Stimulated activated naive B cell treated with anti-CD40 and anti-IgM and Interleukin-4, amounts not matched to agents 10 μg/mL and 1 μg/mL and 100 μg/mL, for 72 hours (primary cell): ENCODE measurements at regions not wholly inside any gene's neighbourhood (a gene's known extent, or its start where the extent isn't known, plus 50 kb on each side); places are given as distances from the start of the nearest gene placed in this dataset.
"Not testable (repeated sequence)": the region's sequence is repeated elsewhere in the genome, so short reads cannot be mapped to it uniquely, and the experiment has no call there.

ENCODE experiments used
- ATAC-seq, 2 donors: fragments of 150-1000 bp; cut with Tn5 transposase; replicated peaks; 2 replicates each; pipeline ENCODE4 v1.10.0; 2021; ENCODE audit warnings: moderate library complexity in 1 of 2
- DNase-seq: peaks from one replicate; pipeline ENCODE4 v3.0.0; 2021
- H3K27ac Mint-ChIP-seq: one replicate; pipeline ENCODE4 v1.8.0; 2022; ENCODE audit warnings: mild to moderate bottlenecking, mixed read lengths
- H3K27me3 Mint-ChIP-seq, 2 donors: one replicate each; pipeline ENCODE4 v1.8.0; 2022; ENCODE audit warnings: mixed read lengths in 2 of 2
- H3K36me3 Mint-ChIP-seq, 2 donors: one replicate each; pipeline ENCODE4 v1.8.0; 2022; ENCODE audit warnings: mixed read lengths in 2 of 2, mild to moderate bottlenecking in 1 of 2
- H3K4me1 Mint-ChIP-seq, 2 donors: one replicate each; pipeline ENCODE4 v1.8.0; 2022; ENCODE audit warnings: mixed read lengths in 2 of 2, mild to moderate bottlenecking in 1 of 2
- H3K4me3 Mint-ChIP-seq, 2 donors: one replicate each; pipeline ENCODE4 v1.8.0; 2022; ENCODE audit warnings: mild to moderate bottlenecking in 2 of 2, mixed read lengths in 2 of 2, moderate library complexity in 1 of 2
- H3K9me3 Mint-ChIP-seq, 2 donors: one replicate each; pipeline ENCODE4 v1.8.0; 2022; ENCODE audit warnings: mixed read lengths in 2 of 2, mild to moderate bottlenecking in 1 of 2

- ATAC-seq = no peak
- no peak for DNase-seq
- H3K27ac Mint-ChIP-seq = no peak overlapping the region
These were observed 153.0 kb downstream of the ATOH1 start for GRCh38 chr4:93981594-93981993.

DNA sequence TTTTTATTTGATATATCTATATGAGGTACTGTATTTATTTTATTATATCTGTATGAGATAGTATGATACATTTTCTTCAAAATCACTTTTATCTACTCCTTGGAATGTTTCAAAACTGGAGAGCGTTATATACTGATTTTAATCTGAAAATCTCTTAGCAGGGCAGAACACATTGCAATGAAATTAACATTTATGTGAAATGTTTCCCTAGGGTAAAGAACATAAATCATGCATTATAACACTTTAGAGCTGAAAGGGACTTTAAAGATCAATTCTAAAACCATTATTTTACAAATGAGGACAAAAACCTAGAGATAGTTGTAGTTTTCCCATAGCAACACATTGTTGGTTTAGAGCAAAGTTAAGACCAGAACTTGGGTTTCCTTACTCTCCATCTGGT, 153.7 kb downstream of the ATOH1 start:
- H3K4me1 Mint-ChIP-seq = no peaks in the 10 kb centered on the region
- peaks cover 6 to 7% of the 10 kb centered on the region in 2 donors for H3K9me3 Mint-ChIP-seq
- H3K27me3 Mint-ChIP-seq = no peaks in the 10 kb centered on the region
- H3K4me3 Mint-ChIP-seq = no peak overlapping the region
- no peak overlapping the region for H3K27ac Mint-ChIP-seq
- DNase-seq (no peak), ATAC-seq (no peak)
- H3K36me3 Mint-ChIP-seq = no peaks in the 10 kb centered on the region

More at GRCh38 chr4:93981594-93981993, 153.0 kb downstream of the ATOH1 start:
- Mint-ChIP-seq H3K36me3 (no peaks in the 10 kb centered on the region), H3K4me3 (no peak overlapping the region), H3K9me3 (peaks cover 13% of the 10 kb centered on the region in 2 donors), H3K27me3 (no peaks in the 10 kb centered on the region), H3K4me1 (no peaks in the 10 kb centered on the region)

GRCh38 chr4:93983140-93983539, 154.6 kb downstream of the ATOH1 start:
- H3K4me1 Mint-ChIP-seq = no peaks in the 10 kb centered on the region
- no peaks in the 10 kb centered on the region for H3K36me3 Mint-ChIP-seq
- H3K4me3 Mint-ChIP-seq = no peak overlapping the region
- H3K9me3 Mint-ChIP-seq = peaks cover 4 to 5% of the 10 kb centered on the region in 2 donors
- H3K27ac Mint-ChIP-seq = no peak overlapping the region
- DNase-seq (no peak), ATAC-seq (no peak)
- no peaks in the 10 kb centered on the region for H3K27me3 Mint-ChIP-seq

GRCh38 chr4:93994175-93994994, 165.8 kb downstream of the ATOH1 start:
- Mint-ChIP-seq H3K27ac (no peak overlapping the region), H3K9me3 (no peaks in the 10 kb centered on the region), H3K36me3 (no peaks in the 10 kb centered on the region), H3K4me1 (no peaks in the 10 kb centered on the region), H3K27me3 (no peaks in the 10 kb centered on the region), H3K4me3 (no peak overlapping the region)
- no peak for DNase-seq
- no peak for ATAC-seq

- no peaks in the 10 kb centered on the region for H3K9me3 Mint-ChIP-seq
- H3K36me3 Mint-ChIP-seq = no peaks in the 10 kb centered on the region
- no peak for DNase-seq
- no peak overlapping the region for H3K4me3 Mint-ChIP-seq
- H3K4me1 Mint-ChIP-seq = no peaks in the 10 kb centered on the region
- no peak overlapping the region for H3K27ac Mint-ChIP-seq
- no peak for ATAC-seq
- no peaks in the 10 kb centered on the region for H3K27me3 Mint-ChIP-seq
These were observed 168.3 kb downstream of the ATOH1 start for GRCh38 chr4:93996895-93997294.

GRCh38 chr4:94000559-94000958, 172.0 kb downstream of the ATOH1 start:
- ATAC-seq (no peak), DNase-seq (no peak)
- Mint-ChIP-seq H3K27ac (no peak overlapping the region), H3K4me3 (no peak overlapping the region), H3K36me3 (no peaks in the 10 kb centered on the region), H3K27me3 (no peaks in the 10 kb centered on the region), H3K4me1 (no peaks in the 10 kb centered on the region), H3K9me3 (no peaks in the 10 kb centered on the region)

DNA sequence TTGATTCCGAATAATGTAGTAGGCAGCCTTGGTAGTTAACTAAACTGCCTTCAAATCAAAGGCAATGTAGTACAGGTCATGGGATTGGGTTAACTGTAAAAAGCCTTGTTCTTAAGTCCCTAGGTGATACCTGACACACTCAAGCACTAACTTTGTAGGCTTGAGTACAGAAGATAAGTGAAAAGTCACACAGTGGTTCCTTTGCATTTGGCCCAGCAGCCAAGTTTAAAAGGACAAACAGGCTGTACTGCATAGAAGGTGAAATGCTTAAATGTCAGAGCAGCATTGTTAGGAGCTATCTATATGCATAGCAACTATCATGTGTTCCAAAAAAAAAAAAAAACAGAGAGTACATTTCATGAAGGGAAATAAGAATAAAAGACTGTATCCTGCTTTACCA, 178.4 kb downstream of the ATOH1 start:
- no peak for ATAC-seq
- Mint-ChIP-seq H3K36me3 (no peaks in the 10 kb centered on the region), H3K4me1 (no peaks in the 10 kb centered on the region), H3K27ac (no peak overlapping the region), H3K27me3 (no peaks in the 10 kb centered on the region), H3K9me3 (peaks cover 0 to 2% of the 10 kb centered on the region in 2 donors), H3K4me3 (no peak overlapping the region)
- DNase-seq = no peak

DNA sequence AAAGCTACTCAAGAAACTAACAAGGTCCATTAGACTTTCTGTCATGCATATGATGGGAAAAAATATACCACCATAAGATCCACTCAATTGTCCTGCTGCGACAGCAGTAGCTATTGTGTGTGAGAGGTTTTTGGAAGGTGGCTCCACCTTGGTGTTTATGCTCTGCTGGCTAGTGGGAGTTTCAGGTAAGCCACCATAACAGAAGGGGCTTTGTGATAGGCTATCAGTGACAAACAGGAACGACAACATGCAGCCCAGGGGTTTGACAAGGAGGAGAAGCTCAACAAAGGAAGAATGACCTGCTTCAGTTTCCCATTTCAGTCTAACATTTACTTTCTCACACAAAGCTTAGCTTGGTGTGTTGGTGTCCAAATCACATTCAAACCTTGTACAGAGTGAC, 182.6 kb downstream of the ATOH1 start:
- peaks cover 7 to 8% of the 10 kb centered on the region in 2 donors for H3K9me3 Mint-ChIP-seq
- no peaks in the 10 kb centered on the region for H3K4me1 Mint-ChIP-seq
- no peak for ATAC-seq
- H3K36me3 Mint-ChIP-seq = no peaks in the 10 kb centered on the region
- DNase-seq = no peak
- H3K27ac Mint-ChIP-seq = no peak overlapping the region
- H3K4me3 Mint-ChIP-seq = no peak overlapping the region
- H3K27me3 Mint-ChIP-seq = no peaks in the 10 kb centered on the region

DNA sequence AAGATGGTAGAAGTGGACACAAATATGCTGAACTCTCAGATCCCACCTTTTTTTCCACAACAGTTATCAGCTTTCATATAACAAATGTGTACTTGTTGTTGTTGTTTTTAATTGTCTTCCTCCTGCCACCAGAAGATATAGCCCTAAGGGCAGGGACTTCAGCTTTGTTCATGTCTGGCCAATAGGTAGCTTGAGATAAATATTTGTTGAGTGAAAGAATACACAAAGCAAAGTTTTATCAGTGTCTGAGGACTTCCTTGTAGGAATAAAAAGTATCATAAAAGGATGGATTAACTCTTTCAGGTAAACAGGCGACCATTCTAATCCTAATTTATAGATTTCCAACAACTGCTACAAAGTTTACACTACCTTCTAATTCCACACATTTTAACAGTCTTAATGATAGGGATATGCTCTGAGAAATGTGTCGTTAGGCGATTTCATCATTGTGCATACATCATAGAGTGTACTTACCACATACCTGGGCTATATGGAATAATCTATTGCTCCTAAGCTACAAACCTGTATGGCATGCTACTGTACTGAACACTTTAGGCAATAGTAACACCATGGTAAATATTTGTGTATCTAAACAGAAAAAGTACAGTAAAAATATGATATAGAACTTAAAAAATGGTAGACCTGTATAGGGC, 186.1 kb downstream of the ATOH1 start:
- Mint-ChIP-seq H3K9me3 (peaks cover 12 to 13% of the 10 kb centered on the region in 2 donors), H3K4me1 (no peaks in the 10 kb centered on the region), H3K36me3 (no peaks in the 10 kb centered on the region), H3K4me3 (no peak overlapping the region), H3K27me3 (no peaks in the 10 kb centered on the region), H3K27ac (no peak overlapping the region)
- ATAC-seq = no peak
- no peak for DNase-seq

GRCh38 chr4:94015956-94016355, 187.4 kb downstream of the ATOH1 start:
- ATAC-seq (no peak), DNase-seq (no peak)
- peaks cover 11 to 13% of the 10 kb centered on the region in 2 donors for H3K9me3 Mint-ChIP-seq
- H3K4me3 Mint-ChIP-seq = no peak overlapping the region
- H3K36me3 Mint-ChIP-seq = no peaks in the 10 kb centered on the region
- H3K4me1 Mint-ChIP-seq = no peaks in the 10 kb centered on the region
- H3K27me3 Mint-ChIP-seq = no peaks in the 10 kb centered on the region
- H3K27ac Mint-ChIP-seq = no peak overlapping the region

DNA sequence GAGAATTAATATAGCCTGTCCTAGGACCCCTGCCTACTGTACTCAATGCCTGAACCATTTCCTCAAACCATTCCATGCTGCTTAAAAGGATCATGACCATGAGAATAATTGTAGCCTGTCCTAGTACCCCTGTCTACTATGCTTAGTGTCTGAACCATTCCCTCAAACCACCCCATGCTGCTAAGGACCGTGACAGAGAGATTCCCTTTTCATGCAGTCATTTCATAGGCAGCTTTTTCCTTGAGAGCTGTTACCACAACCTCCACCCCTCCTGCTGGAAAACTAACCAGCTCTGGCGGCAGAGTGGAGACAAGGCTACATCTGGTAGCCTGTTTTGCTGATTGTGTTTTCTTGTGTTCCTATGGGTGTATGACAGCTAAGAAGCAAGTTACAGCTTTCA, 174.9 kb upstream of the SMARCAD1 start:
- Mint-ChIP-seq H3K27me3 (no peaks in the 10 kb centered on the region), H3K4me3 (no peak overlapping the region), H3K36me3 (no peaks in the 10 kb centered on the region), H3K4me1 (no peaks in the 10 kb centered on the region), H3K9me3 (peaks cover 0 to 4% of the 10 kb centered on the region in 2 donors), H3K27ac (no peak overlapping the region)
- DNase-seq (no peak), ATAC-seq (no peak)

GRCh38 chr4:94036964-94037363, 170.7 kb upstream of the SMARCAD1 start:
- H3K36me3 Mint-ChIP-seq = no peaks in the 10 kb centered on the region
- no peaks in the 10 kb centered on the region for H3K4me1 Mint-ChIP-seq
- DNase-seq = no peak
- no peak overlapping the region for H3K27ac Mint-ChIP-seq
- H3K27me3 Mint-ChIP-seq = no peaks in the 10 kb centered on the region
- H3K9me3 Mint-ChIP-seq = no peaks in the 10 kb centered on the region
- no peak for ATAC-seq
- H3K4me3 Mint-ChIP-seq = no peak overlapping the region

DNA sequence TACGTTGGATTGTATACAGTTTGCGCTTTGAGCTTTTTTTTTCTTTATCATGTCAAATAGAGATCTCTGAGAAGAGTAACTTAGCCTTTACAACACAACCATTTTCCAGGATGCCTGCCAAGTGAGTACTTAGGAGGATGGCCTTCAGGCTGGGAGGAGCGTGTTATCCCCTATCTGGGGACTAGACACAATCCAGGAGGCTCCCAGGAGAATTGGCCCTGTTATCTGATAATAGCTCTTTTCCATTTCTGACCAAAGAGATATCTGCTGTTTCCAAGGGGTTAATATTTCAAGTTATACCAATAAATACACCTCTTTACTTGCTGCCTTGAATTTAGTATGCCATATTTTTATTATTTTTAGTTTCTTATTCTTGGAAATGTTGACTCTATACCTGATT, 169.5 kb upstream of the SMARCAD1 start:
- DNase-seq (no peak), ATAC-seq (no peak)
- Mint-ChIP-seq H3K27ac (no peak overlapping the region), H3K9me3 (no peaks in the 10 kb centered on the region), H3K36me3 (no peaks in the 10 kb centered on the region), H3K27me3 (no peaks in the 10 kb centered on the region), H3K4me3 (no peak overlapping the region), H3K4me1 (no peaks in the 10 kb centered on the region)

DNA sequence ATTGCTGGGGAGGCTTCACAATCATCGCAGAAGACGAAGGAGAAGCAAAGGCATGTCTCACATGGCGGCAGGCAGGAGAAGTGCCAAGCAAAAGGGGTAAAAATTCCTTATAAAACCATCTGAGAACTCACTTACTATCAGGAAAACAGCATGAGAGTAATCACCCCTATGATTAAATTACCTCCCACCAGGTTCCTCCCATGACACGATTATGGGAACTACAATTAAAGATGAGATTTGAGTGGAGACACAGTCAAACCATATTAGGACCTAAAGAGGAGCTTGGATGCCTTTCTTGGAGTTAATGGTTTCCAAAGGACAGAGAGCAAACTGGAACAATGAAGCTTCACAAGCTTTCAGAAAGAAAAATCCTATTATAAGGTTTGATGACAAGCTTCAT, 168.4 kb upstream of the SMARCAD1 start:
- ATAC-seq (no peak), DNase-seq (no peak)
- Mint-ChIP-seq H3K27ac (no peak overlapping the region), H3K4me1 (no peaks in the 10 kb centered on the region), H3K9me3 (peaks cover 0 to 3% of the 10 kb centered on the region in 2 donors), H3K4me3 (no peak overlapping the region), H3K27me3 (no peaks in the 10 kb centered on the region), H3K36me3 (no peaks in the 10 kb centered on the region)

DNA sequence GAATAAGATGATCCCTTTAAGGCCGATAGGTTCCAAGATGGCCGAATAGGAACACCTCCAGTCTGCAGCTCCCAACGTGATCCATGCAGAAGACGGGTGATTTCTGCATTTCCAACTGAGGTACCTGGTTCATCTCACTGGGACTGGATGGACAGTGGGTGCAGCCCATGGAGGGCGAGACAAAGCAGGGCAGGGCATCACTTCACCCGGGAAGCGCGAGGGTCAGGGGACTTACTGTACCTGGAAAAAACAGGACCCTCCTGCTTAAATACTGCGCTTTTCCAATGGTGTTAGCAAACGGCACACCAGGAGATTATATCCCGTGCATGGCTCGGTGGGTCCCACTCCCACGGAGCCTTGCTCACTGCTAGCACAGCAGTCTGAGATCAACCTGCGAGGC, 163.2 kb upstream of the SMARCAD1 start:
- not testable (repeated sequence) for H3K27me3 Mint-ChIP-seq, ATAC-seq, DNase-seq, H3K4me1 Mint-ChIP-seq, H3K36me3 Mint-ChIP-seq, H3K27ac Mint-ChIP-seq, H3K4me3 Mint-ChIP-seq
- H3K9me3 Mint-ChIP-seq = peaks cover 7 to 11% of the 10 kb centered on the region in 2 donors
